ENCODE measurements at regions not wholly inside any gene's neighbourhood (a gene's known extent, or its start where the extent isn't known, plus 50 kb on each side); places are given as distances from the start of the nearest gene placed in this dataset.

- no peak for DNase-seq (ENCODE audit: low read depth in 2 of 2)
Observed at GRCh38 chr5:54852007-54852406, 133.4 kb downstream of the ESM1 start.

DNA sequence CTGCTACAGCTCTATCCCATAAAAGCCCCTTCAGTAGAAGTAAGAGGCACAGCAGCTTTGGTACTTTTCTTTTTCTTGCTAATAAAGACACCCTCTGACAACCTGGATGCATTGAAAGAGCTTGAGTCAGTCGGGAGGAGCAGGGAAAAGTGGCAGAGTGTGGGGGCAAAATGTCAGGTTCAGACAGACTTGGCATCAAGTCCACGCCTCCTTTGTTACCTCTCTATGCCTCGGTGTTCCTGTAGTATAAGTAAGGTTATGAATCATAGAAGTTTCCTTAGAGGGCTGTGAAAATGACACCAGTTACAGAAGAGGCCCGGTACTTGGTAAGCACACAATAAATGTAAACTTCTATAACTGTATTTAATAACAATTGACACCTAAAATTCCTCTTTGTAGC lies 133.9 kb downstream of the ESM1 start:
- no peak for DNase-seq (ENCODE audit: low read depth in 2 of 2)

GRCh38 chr5:54848581-54848980 lies 136.8 kb downstream of the ESM1 start:
- DNase-seq (ENCODE audit: low read depth in 2 of 2), result no peak

DNA sequence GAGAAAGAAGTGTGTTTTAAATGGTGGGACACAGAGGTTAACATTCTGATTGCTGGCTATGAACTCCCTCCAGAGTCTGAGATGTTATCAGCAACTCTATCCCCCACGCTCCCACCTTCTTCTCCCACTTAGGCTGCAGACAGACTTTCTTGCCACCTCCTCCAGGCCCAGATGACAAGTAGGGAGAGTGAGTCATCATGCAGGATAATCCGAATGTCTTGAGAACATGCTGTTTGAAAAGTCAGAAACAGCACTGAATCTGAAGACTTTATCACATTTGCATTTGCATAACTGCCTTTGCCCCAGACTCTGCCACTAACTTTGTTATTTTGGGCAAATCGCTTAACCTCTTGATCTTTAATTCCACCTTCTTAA lies 139.8 kb downstream of the ESM1 start:
- no peak for DNase-seq (ENCODE audit: low read depth in 2 of 2)

- no peak for DNase-seq (ENCODE audit: low read depth in 2 of 2)
Observed at GRCh38 chr5:54844905-54845566, 140.4 kb downstream of the ESM1 start.

DNA sequence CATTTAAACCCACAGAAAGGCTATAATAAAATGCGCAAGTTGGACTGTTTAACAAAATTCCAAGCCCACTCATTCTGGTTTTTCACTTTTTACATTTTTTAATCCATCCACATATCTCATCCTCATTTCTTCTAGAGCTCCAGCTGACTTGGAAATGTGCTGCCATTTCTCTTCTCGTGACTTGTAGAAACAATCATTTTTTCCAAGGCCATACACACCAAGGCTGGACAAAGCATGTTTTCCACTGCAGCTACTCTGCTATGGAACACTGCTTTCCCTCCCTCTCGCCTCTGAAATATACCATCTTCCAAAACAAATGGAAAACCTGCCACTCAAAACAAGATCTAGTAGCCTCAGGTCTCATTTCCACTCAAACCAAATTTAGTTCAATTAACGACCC lies 141.1 kb downstream of the ESM1 start:
- no peak for DNase-seq (ENCODE audit: low read depth in 2 of 2)

DNA sequence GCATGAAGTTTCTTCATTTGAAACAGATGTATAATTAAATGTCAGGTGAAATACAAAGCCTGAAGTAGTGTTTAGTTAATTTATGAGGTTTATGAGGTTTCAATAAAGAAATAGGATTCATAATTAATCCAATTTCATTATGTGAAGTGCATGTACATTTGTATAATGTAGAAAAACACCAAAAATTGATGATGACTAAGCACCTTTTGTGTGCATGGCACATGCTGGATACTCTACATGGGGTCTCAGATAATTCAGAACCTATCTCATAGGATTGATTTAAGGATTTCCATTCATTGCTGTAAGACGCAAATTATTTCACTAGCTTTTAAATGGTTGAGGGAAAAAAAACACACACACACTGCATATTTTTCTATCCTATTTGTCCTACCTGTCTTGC lies 143.9 kb downstream of the ESM1 start:
- no peak for DNase-seq (ENCODE audit: low read depth in 2 of 2)

DNA sequence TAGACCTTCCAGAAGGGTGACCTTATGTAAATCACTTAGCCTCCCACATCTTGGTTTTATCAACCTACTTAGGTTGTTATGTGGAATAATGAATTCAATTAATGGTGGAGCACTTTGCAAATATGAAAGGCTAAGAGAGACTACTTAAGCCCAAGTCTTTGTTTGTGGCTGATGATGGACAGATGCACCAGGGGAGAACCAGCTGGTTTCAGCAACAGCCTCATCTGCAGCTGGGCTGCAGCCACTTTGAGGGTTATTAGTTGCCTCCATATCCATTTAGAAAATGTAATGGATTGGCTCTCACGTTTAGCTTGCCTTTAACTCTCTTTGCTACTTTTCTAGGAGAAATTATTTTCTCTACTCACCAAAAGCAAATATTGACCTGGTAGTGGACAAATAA lies 146.6 kb downstream of the ESM1 start:
- DNase-seq (ENCODE audit: low read depth in 2 of 2), result no peak

- DNase-seq (ENCODE audit: low read depth in 2 of 2), result no peak
Observed at GRCh38 chr5:54837981-54838380, 147.4 kb downstream of the ESM1 start.

- DNase-seq (ENCODE audit: low read depth in 2 of 2), result no peak
Observed at GRCh38 chr5:54837093-54837492, 148.3 kb downstream of the ESM1 start.

DNA sequence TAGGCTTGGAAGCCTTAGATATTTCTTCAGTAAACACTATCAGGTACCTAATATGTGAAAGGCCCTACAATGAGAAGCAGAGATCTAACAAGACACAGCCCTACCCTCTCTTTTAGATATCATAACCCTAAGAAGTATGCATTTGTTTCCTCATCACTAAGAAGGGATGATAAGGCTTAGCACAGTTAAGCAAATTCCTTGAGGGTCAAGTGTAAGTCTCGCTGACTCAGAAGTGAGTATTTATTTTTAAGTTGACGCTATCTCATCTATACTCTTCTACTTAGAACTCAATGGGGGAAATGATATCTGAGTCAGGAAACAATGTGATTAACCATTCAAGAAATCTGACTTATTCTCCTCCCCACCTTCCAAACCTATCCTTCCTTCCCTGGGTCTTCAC lies 149.7 kb downstream of the ESM1 start:
- DNase-seq (ENCODE audit: low read depth in 2 of 2), result no peak

DNA sequence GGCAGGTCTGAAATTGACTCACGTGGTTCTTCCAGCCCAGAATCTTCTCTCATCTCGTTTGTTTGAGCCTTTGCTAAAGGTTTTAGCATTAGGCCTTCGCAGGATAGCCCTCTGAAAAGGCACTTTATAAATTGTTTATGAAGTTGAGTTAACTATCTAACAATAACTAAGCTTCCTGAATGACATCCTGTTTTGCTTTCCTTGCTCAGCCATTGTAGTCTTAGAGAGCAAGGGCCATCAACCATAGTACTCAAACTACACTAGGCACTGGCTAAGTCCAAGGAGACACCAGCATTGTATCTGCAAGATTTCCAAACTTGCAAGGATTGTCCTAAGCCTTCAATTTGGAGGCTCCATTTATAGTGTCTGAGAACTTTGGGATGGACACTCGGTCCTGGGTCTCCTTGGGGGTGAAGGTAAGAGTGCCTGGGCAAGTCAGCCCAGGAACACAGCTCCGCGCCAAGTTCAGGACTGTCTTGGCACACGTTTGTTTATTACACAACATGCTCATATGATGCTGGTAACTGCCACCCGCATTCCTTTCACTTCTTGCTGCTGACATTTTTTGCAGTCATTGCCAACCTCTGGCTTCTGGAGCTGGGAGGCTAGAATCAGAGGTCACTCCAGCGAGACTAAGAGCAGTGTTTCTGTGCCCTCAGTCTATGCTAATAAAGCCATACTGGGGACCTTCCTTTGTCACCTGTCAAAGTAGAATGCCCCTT lies 151.1 kb downstream of the ESM1 start:
- no peak for DNase-seq (ENCODE audit: low read depth in 2 of 2)

- no peak for DNase-seq (ENCODE audit: low read depth in 2 of 2)
Observed at GRCh38 chr5:54833590-54833989, 151.8 kb downstream of the ESM1 start.

GRCh38 chr5:54832858-54833257 lies 152.5 kb downstream of the ESM1 start:
- no peak for DNase-seq (ENCODE audit: low read depth in 2 of 2)

DNA sequence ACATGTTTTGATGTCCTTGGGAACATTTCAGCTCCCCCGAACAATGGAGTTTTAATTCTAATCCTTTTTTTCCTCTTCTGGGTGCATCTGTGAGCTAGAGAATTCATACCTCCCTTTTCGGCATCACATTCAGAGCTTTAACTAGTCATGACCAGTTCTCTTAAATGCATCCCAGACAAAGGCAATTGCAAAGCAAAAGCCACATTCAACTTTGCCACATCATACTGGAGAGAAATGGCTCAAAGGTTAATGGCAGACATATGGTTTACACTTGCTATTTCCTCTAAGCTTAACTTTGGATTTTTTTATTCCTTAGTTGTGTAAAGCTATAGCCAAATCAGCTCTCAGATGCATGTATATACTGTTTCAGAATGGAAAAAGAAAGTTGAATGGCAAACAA lies 153.3 kb downstream of the ESM1 start:
- DNase-seq (ENCODE audit: low read depth in 2 of 2), result no peak

GRCh38 chr5:54831233-54831632 lies 154.2 kb downstream of the ESM1 start:
- no peak for DNase-seq (ENCODE audit: low read depth in 2 of 2)

GRCh38 chr5:54829676-54830535 lies 155.5 kb downstream of the ESM1 start:
- DNase-seq (ENCODE audit: low read depth in 2 of 2), result no peak

DNA sequence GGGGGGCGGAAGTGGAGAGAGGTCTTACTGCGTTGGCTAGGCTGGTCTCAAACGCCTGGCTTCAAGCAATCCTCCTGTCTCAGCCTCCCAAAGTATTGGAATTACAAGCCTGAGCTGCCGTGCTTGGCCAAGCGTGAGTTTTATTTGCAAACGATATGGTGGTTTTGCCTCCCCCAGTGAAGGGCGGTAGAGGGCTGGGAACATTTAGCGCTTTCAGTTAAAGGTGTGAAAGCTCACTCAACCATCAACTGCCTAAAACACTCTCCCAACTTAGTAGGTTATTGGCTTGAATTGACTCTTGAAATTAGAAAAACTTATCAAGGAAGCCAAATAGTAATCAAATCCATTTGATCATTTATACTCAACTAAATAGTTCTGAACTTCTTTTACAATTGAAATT lies 156.3 kb downstream of the ESM1 start:
- DNase-seq (ENCODE audit: low read depth in 2 of 2), result no peak

- DNase-seq (ENCODE audit: low read depth in 2 of 2), result no peak
Observed at GRCh38 chr5:54828151-54828550, 157.2 kb downstream of the ESM1 start.

DNA sequence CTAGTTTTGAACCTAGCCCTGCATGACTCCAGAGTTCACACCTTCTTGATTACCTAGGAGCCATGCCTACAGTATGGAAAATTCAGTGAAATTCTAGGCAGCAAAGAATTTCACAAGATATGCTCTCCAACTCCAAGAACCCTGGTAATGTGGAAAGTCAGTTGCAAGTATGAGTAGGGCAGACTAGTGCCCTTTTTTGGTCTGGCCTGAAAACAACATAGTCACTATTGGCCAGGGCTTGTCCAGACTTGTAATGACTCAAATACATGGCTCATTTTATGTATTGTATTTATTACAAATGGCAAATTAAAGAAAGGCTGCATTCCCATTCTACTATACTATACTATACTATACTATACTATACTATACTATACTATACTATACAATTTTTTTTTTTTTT lies 160.4 kb downstream of the ESM1 start:
- no peak for DNase-seq (ENCODE audit: low read depth in 2 of 2)

DNA sequence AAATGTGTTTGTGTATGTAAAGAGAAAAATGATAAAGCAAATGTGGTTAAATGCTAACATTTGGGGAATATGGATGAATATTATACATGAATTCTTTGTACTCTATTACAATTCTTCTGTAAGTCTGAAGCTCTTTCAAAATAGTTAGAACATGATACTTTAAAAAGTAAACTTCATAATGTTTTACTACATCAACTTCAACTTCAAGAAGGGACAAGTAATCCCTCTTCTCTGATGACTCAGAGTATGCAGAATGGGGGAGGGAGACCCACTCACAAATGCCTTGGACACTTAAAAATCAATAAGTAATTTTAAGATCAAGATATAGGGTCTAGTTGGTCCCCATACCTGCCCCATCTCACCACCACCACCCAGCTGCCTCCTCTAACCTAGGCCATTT lies 162.4 kb downstream of the ESM1 start:
- no peak for DNase-seq (ENCODE audit: low read depth in 2 of 2)

- DNase-seq (ENCODE audit: low read depth in 2 of 2), result no peak
Observed at GRCh38 chr5:54822324-54822687, 163.1 kb downstream of the ESM1 start.

All from stimulated activated CD4-positive, alpha-beta T cell treated with anti-CD3 and anti-CD28 coated beads, Interleukin-1b, Interleukin-23, amount 100 ng/mL, for 1 hour (primary cell).